Endothelial cell of umbilical vein (primary cell): ENCODE measurements at regions not wholly inside any gene's neighbourhood (a gene's known extent, or its start where the extent isn't known, plus 50 kb on each side); places are given as distances from the start of the nearest gene placed in this dataset.

ENCODE experiments used
- BruUV-seq: library from RNA; stranded (reverse); fragments of 400-500 nt; replicated peaks from 2 replicates; lab custom pipeline; 2021; lab: Mats Ljungman, UMichigan
- CTCF ChIA-PET: fragments of 300-600, 350-600 bp; sonication (Branson Sonifier 250); formaldehyde crosslinking; loops from one replicate; lab custom pipeline; 2021; ENCODE audit warnings: antibody characterized with exemption, inconsistent platforms; lab: Charles Lee
- POLR2A ChIA-PET: fragments of 300-600, 350-600 bp; sonication (Branson Sonifier 250); formaldehyde crosslinking; loops from one replicate; lab custom pipeline; 2021; ENCODE audit warnings: antibody characterized with exemption, inconsistent platforms; lab: Charles Lee
- DNase-seq: peaks from one replicate; pipeline ENCODE4 v3.0.0-alpha.2; 2011; ENCODE audit warnings: low read depth, low spot score
- FAIRE-seq: peaks from 2 replicates; lab custom pipeline; 2011; peaks lifted over from hg19 to GRCh38; lab: Jason Lieb, UNC
- H2AFZ ChIP-seq: 2 replicates; pipeline ENCODE4 v1.6.0; 2012; ENCODE audit warnings: low read depth, low read length, control low read depth, inconsistent platforms
- H3K27ac ChIP-seq: 2 replicates; pipeline ENCODE4 v1.5.1; 2011; ENCODE audit warnings: low read depth, mild to moderate bottlenecking, control low read depth, low read length, moderate library complexity; ENCODE audit not compliant: insufficient read depth
- H3K27me3 ChIP-seq, 2 experiments: 2 replicates each; pipeline versions ENCODE4 v1.6.0 to v1.6.1; 2011; ENCODE audit warnings: low read length in 2 of 2, mixed read lengths in 1 of 2; ENCODE audit not compliant: control insufficient read depth in 2 of 2, insufficient read depth in 2 of 2
- H3K36me3 ChIP-seq, 2 experiments: 2 replicates in 1 of 2; 3 replicates in 1 of 2; pipeline ENCODE4 v1.5.1; 2011; ENCODE audit warnings: low read length in 2 of 2, mild to moderate bottlenecking in 1 of 2, moderate library complexity in 1 of 2; ENCODE audit not compliant: control insufficient read depth in 2 of 2, insufficient read depth in 2 of 2; ENCODE audit errors: extremely low read depth in 1 of 2
- H3K4me1 ChIP-seq: 3 replicates; pipeline ENCODE4 v1.5.1; 2011; ENCODE audit warnings: mild to moderate bottlenecking, low read length; ENCODE audit not compliant: control insufficient read depth, insufficient read depth; ENCODE audit errors: extremely low read depth
- H3K4me2 ChIP-seq: 2 replicates; pipeline ENCODE4 v1.6.1; 2011; ENCODE audit warnings: low read length, control low read depth, mixed read lengths; ENCODE audit not compliant: insufficient read depth
- H3K4me3 ChIP-seq, 3 experiments: fragments of 200-600 bp in 1 of 3; sonication (generic), shearing (Covaris generic) in 1 of 3; replicated peaks in 1 of 3; 2 replicates each; pipeline ENCODE4 v1.5.1; 2011 to 2016; ENCODE audit warnings: control low read depth in 3 of 3, low read length in 3 of 3, mild to moderate bottlenecking in 2 of 3, inconsistent platforms in 1 of 3, low read depth in 1 of 3, moderate library complexity in 1 of 3; ENCODE audit not compliant: insufficient read depth in 1 of 3
- H3K79me2 ChIP-seq: 2 replicates; pipeline ENCODE4 v1.6.0; 2012; ENCODE audit warnings: low read length, inconsistent platforms; ENCODE audit not compliant: control insufficient read depth, insufficient read depth
- H3K9ac ChIP-seq: replicated peaks from 2 replicates; pipeline ENCODE3; 2011; ENCODE audit warnings: low read length, control low read depth; ENCODE audit not compliant: insufficient read depth; ENCODE audit errors: extremely low read depth
- H3K9me1 ChIP-seq: replicated peaks from 3 replicates; pipeline ENCODE4 v1.6.0; 2011; ENCODE audit warnings: mild to moderate bottlenecking, low read length; ENCODE audit not compliant: control insufficient read depth, insufficient read depth; ENCODE audit errors: extremely low read depth
- H3K9me3 ChIP-seq: replicated peaks from 2 replicates; pipeline ENCODE4 v1.5.1; 2012; ENCODE audit warnings: low read length, inconsistent platforms; ENCODE audit not compliant: control insufficient read depth, insufficient read depth
- H4K20me1 ChIP-seq: replicated peaks from 2 replicates; pipeline ENCODE3; 2011; ENCODE audit warnings: mild to moderate bottlenecking, low read length; ENCODE audit not compliant: control insufficient read depth, insufficient read depth; ENCODE audit errors: extremely low read depth
- CTCF ChIP-seq, 2 donors: IDR thresholded peaks; 1 replicate in 1 of 2; 2 replicates in 1 of 2; pipeline ENCODE4 v1.5.1; 2011; ENCODE audit warnings: low read length in 2 of 2, mild to moderate bottlenecking in 2 of 2, moderate library complexity in 2 of 2, control low read depth in 1 of 2, inconsistent platforms in 1 of 2, low read depth in 1 of 2; ENCODE audit not compliant: insufficient read depth in 1 of 2; ENCODE audit errors: extremely low read depth in 1 of 2
- EZH2 ChIP-seq: IDR thresholded peaks from 2 replicates; pipeline ENCODE4 v1.6.1; 2012; ENCODE audit warnings: borderline replicate concordance, low read depth, mild to moderate bottlenecking, moderate library complexity, low read length, inconsistent platforms; ENCODE audit not compliant: severe bottlenecking
- FOS ChIP-seq: IDR thresholded peaks from 2 replicates; pipeline ENCODE4 v1.6.1; 2011; ENCODE audit warnings: mild to moderate bottlenecking, low read length, moderate library complexity, borderline replicate concordance; ENCODE audit not compliant: insufficient read depth
- GATA2 ChIP-seq: IDR thresholded peaks from 2 replicates; pipeline ENCODE4 v1.7.0; 2011; ENCODE audit warnings: low read depth, mild to moderate bottlenecking, moderate library complexity, mixed read lengths, low read length; ENCODE audit not compliant: insufficient read length, insufficient read depth
- JUN ChIP-seq: IDR thresholded peaks from 2 replicates; pipeline ENCODE4 v1.6.1; 2011; ENCODE audit warnings: borderline replicate concordance, low read depth; ENCODE audit not compliant: insufficient read length, insufficient read depth
- MAX ChIP-seq: IDR thresholded peaks from 2 replicates; pipeline ENCODE4 v1.6.1; 2011; ENCODE audit not compliant: insufficient read depth, insufficient read length
- MYC ChIP-seq: IDR thresholded peaks from one replicate; pipeline ENCODE4 v1.6.1; 2011; ENCODE audit warnings: mild to moderate bottlenecking, low read depth, low read length
- POLR2A ChIP-seq: IDR thresholded peaks from 2 replicates; pipeline ENCODE4 v1.6.1; 2012; ENCODE audit warnings: low read depth, mild to moderate bottlenecking, control low read depth, low read length
- POLR2AphosphoS5 ChIP-seq: IDR thresholded peaks from 2 replicates; pipeline ENCODE4 v1.6.1; 2012; ENCODE audit warnings: low read depth, mild to moderate bottlenecking, control low read depth, low read length, moderate library complexity; ENCODE audit not compliant: insufficient read depth
- dilution Hi-C: fragments of 300-500 bp; cut with MboI; formaldehyde crosslinking; loops from one replicate; pipeline ENCODE4 v1.15.0; 2019; ENCODE audit warnings: low sequenced_read_pairs; ENCODE audit not compliant: extremely low pct_ligation_motif_present
- intact Hi-C: fragments of 100-400 bp; cut with micrococcal nuclease; formaldehyde crosslinking; loops from one replicate; pipeline ENCODE4 v1.10.0; 2022

- Histone ChIP-seq H3K9me1 (no peaks in the 10 kb centered on the region), H3K4me1 (no peaks in the 10 kb centered on the region), H3K4me3 (no peak overlapping the region), H4K20me1 (no peaks in the 10 kb centered on the region), H3K79me2 (no peaks in the 10 kb centered on the region), H3K36me3 (no peaks in the 10 kb centered on the region), H3K9ac (no peak overlapping the region), H3K4me2 (no peak overlapping the region), H2AFZ (no peak overlapping the region), H3K9me3 (no peaks in the 10 kb centered on the region), H3K27ac (no peak overlapping the region), H3K27me3 (no peaks in the 10 kb centered on the region)
- dilution Hi-C loops: no loop called here
- FAIRE-seq (no peak), DNase-seq (no peak)
- ChIA-PET CTCF (no interaction called here), POLR2A (no interaction called here)
- intact Hi-C loops: no loop called here
- BruUV-seq: no TSS peak
- TF ChIP-seq FOS: no peak
- TF ChIP-seq EZH2: no peak
- TF ChIP-seq MYC: no peak
- no peak for TF ChIP-seq GATA2
- TF ChIP-seq MAX: no peak
- TF ChIP-seq POLR2AphosphoS5: no peak
- TF ChIP-seq POLR2A: no peak
- no peak for TF ChIP-seq JUN
- TF ChIP-seq CTCF (IDR thresholded peaks at IDR 0.05; ENCODE audit: extremely low read depth in 1 of 2, insufficient read depth in 1 of 2, low read depth in 1 of 2, low read length in 2 of 2): no peak
These were observed 825.9 kb downstream of the SLC16A7 start for GRCh38 chr12:60421741-60422140.
